WTC11 (cell line): ENCODE measurements at regions not wholly inside any gene's neighbourhood (a gene's known extent, or its start where the extent isn't known, plus 50 kb on each side); places are given as distances from the start of the nearest gene placed in this dataset.
"Not testable (repeated sequence)": the region's sequence is repeated elsewhere in the genome, so short reads cannot be mapped to it uniquely, and the experiment has no call there.

Experiments
- E2F4 ChIP-seq: sonication (generic); formaldehyde crosslinking; IDR thresholded peaks from 2 replicates; pipeline ENCODE4 v1.8.1; 2022; ENCODE audit warnings: low read depth, mild to moderate bottlenecking, moderate library complexity, missing genetic modification reagents, borderline replicate concordance
- TEAD4 ChIP-seq: sonication (generic); formaldehyde crosslinking; IDR thresholded peaks from 2 replicates; pipeline ENCODE4 v1.8.0; 2022; ENCODE audit warnings: mild to moderate bottlenecking, missing genetic modification reagents

GRCh38 chr1:193437333-193437732 is 250.9 kb upstream of the B3GALT2 start:
- not testable (repeated sequence) for TF ChIP-seq TEAD4, E2F4 (CRISPR knock-in tag)
